DND-41 (cell line): ENCODE measurements at regions not wholly inside any gene's neighbourhood (a gene's known extent, or its start where the extent isn't known, plus 50 kb on each side); places are given as distances from the start of the nearest gene placed in this dataset.

ENCODE experiments used
- EZH2 ChIP-seq: IDR thresholded peaks from 3 replicates; pipeline ENCODE4 v1.6.1; 2012; ENCODE audit warnings: borderline replicate concordance, low read depth, mild to moderate bottlenecking, moderate library complexity, low read length, inconsistent platforms; ENCODE audit not compliant: severe bottlenecking
- TF ChIP-seq, protein P1 (sequence below): IDR thresholded peaks from 2 replicates; pipeline ENCODE4 v1.5.1; 2012; ENCODE audit warnings: borderline replicate concordance, low read length, moderate library complexity, mild to moderate bottlenecking; ENCODE audit not compliant: poor library complexity, severe bottlenecking; ENCODE audit errors: extremely low read depth

DNA sequence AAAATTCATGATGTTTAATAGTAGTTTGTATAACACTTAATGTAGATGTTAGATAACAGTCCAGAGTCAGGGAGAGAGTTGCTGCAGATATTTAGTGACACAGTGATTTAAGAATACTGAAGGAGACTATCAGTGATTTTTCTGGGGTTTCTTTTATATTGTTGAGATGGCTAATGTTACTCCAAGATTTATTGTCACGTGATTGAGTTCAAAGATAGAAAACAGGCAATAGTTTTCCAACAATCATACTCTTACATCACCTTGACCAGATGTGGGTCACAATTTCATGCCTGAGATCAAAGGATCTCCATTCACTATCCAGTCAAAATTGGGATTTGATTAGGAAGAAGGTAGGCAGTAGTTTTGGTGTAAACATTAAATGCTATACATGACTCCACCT lies 580.0 kb upstream of the ARRDC3 start:
- TF ChIP-seq EZH2, result no peak
- TF ChIP-seq, protein P1, sequence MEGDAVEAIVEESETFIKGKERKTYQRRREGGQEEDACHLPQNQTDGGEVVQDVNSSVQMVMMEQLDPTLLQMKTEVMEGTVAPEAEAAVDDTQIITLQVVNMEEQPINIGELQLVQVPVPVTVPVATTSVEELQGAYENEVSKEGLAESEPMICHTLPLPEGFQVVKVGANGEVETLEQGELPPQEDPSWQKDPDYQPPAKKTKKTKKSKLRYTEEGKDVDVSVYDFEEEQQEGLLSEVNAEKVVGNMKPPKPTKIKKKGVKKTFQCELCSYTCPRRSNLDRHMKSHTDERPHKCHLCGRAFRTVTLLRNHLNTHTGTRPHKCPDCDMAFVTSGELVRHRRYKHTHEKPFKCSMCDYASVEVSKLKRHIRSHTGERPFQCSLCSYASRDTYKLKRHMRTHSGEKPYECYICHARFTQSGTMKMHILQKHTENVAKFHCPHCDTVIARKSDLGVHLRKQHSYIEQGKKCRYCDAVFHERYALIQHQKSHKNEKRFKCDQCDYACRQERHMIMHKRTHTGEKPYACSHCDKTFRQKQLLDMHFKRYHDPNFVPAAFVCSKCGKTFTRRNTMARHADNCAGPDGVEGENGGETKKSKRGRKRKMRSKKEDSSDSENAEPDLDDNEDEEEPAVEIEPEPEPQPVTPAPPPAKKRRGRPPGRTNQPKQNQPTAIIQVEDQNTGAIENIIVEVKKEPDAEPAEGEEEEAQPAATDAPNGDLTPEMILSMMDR, result no peak
